AG09309 (cell line): ENCODE measurements at regions not wholly inside any gene's neighbourhood (a gene's known extent, or its start where the extent isn't known, plus 50 kb on each side); places are given as distances from the start of the nearest gene placed in this dataset.

Source experiments
- DNase-seq: peaks from one replicate; pipeline ENCODE4 v3.0.0-alpha.2; 2010; ENCODE audit warnings: low read depth
- H3K4me3 ChIP-seq: 2 replicates; pipeline ENCODE4 v1.5.1; 2011; ENCODE audit warnings: mild to moderate bottlenecking, low read depth, low read length, moderate library complexity; ENCODE audit not compliant: control insufficient read depth
- TF ChIP-seq, protein P1 (sequence below): IDR thresholded peaks from 2 replicates; pipeline ENCODE4 v1.5.1; 2011; ENCODE audit warnings: mild to moderate bottlenecking, low read depth, low read length, inconsistent platforms; ENCODE audit not compliant: insufficient read depth, control insufficient read depth; ENCODE audit errors: missing control alignments

DNA sequence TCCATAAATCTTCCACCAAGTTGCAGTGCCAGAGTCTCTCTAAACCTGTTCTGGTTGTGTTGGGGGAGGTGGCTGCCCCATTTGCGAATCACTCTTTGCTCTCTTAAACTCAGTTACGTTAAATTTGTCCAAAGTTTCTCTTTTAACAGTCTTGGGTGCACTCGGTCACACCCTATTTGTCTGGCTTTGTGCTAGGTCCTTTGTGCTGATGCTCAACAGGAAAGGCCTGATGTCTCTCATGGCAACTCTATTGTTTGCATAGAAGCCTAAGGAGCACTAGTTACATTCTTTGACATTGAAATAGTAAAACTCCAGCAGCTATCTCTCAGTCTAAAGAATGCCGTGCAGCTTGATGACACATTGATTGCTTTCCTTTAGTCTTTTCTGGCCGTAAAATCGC lies 105.1 kb downstream of the TRMT11 start:
- no peak overlapping the region for H3K4me3 ChIP-seq
- DNase-seq = no peak
- TF ChIP-seq, protein P1, sequence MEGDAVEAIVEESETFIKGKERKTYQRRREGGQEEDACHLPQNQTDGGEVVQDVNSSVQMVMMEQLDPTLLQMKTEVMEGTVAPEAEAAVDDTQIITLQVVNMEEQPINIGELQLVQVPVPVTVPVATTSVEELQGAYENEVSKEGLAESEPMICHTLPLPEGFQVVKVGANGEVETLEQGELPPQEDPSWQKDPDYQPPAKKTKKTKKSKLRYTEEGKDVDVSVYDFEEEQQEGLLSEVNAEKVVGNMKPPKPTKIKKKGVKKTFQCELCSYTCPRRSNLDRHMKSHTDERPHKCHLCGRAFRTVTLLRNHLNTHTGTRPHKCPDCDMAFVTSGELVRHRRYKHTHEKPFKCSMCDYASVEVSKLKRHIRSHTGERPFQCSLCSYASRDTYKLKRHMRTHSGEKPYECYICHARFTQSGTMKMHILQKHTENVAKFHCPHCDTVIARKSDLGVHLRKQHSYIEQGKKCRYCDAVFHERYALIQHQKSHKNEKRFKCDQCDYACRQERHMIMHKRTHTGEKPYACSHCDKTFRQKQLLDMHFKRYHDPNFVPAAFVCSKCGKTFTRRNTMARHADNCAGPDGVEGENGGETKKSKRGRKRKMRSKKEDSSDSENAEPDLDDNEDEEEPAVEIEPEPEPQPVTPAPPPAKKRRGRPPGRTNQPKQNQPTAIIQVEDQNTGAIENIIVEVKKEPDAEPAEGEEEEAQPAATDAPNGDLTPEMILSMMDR = no peak

DNA sequence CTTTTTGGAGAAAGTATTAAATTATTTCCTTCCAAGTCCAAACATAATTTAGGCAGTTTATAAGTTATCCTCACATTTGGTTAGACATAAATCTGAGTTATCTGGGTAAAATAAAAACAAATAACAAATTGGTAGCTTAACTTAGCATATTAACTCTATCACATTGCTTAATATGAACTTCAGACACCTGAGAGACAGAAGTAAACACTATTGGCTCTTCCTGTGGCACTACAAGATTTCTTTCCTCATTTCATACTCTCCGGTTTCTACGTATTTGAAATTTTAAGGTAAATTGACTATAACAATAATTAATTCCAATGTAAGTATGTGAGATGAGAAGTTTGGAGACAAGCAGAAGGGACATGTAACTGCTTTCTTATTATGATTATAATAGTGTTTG lies 106.8 kb downstream of the TRMT11 start:
- no peak for DNase-seq
- H3K4me3 ChIP-seq = no peak overlapping the region
- TF ChIP-seq, protein P1 = no peak

DNA sequence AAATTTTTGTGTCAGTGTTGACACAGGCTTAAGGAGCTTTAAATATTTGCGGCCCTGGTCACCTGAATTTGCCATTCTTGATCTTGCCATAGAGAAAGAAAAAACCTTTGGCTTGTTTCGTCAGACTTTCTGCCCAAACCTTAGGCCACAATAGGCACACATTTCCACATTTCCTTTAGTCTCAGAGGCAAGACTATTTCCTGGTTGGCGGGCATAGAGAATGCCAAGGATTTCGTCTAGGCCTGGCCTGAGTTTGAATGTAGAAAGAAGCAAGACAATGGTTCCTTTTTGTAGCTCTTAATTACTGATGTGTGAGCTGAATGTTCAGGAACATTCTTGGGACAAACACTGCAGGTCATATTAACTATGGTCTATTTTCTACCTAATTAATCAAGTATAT lies 108.1 kb downstream of the TRMT11 start:
- no peak overlapping the region for H3K4me3 ChIP-seq
- TF ChIP-seq, protein P1 = no peak
- no peak for DNase-seq

DNA sequence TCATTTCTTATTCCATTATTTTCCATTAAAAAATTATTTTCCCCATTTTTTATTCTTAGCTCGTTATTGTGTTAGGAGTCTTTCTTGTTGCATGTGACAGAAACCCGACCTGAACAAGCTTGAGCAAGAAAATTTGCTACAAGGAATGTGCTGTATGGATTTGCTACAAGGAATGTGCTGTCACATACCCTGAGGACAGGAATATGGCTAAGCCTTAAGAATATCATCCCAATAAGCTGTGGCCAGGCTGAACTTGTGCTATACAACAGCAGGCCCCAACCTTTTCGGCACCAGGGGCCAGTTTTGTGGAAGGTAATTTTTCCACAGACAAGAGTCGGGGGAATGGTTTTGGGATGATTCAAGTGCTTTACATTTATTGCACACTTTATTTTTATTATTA lies 114.0 kb downstream of the TRMT11 start:
- no peak for DNase-seq
- TF ChIP-seq, protein P1 = no peak
- H3K4me3 ChIP-seq = no peak overlapping the region

DNA sequence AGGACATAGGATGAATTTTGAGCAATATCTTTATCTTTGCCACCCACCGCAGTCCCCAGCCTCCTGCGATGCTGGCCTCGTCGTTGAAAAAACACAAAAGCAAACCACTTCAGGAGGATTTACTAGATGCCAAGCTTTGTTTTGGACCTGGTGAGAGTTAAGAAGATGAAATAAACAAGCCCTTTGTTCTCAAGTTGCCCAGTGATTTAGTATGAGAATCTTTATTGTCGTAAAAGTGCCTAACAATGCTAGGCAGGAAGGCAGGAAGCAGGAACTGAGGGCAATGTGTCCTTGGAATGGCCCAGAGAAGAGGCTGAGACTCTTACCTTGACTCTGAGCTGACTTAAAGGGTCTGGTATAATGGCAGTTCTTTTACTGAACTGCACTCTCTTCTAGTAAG lies 116.0 kb downstream of the TRMT11 start:
- DNase-seq = no peak
- TF ChIP-seq, protein P1 = no peak
- no peak overlapping the region for H3K4me3 ChIP-seq

DNA sequence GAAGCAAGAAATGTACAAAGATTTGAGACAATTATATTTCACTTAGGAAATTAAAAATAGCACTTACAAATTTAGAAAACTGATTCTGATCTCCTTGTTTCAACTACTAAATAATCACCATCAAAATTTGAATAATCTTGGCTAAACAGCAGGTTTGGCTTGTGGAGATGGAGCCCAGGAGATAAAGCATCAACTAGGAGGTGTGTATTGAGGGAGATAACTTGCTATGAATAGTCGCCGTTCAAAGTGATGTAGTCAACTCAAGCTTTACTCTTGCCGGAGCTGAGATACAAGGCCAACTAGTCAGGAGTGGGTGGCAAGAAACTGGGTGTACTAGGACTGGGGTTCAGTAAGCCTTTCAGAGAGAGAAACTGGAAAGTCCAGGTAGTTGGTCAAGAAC lies 117.7 kb downstream of the TRMT11 start:
- TF ChIP-seq, protein P1 = no peak
- DNase-seq = no peak

DNA sequence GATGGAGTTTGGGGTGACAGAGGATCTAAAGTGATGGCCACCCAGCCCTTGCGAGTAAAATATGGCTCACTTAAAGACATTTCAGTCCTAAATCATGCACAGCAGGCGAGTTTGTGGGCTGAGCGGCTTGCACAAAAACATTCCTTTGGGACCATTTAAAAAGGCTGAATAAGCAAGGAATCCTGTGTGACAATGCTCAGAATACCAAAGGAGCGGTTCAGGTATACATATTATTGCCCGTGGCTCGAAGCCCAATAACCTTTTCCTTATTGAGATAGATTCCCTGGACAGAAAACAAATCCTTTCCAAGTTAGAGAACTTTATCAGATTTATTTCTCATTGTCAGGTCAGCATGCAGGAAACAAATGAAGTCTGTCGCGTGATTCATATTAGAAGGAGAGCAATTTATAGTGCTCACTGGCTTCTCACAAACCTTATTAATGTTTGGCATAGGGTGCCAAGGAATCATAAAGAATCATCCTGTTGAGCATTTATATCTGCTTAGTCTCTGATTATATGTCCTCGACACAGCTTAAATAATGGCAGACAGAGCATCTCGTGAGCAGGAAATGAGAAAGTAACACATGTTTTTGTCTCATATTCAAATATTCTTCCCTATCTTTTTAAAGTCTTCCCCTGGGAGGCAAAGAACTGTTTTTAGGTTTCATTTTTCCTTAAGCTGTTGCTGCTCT lies 121.3 kb downstream of the TRMT11 start:
- TF ChIP-seq, protein P1 = no peak
- no peak for DNase-seq
- no peak overlapping the region for H3K4me3 ChIP-seq

More for the DNA sequence above, 117.7 kb downstream of the TRMT11 start:
- no peak overlapping the region for H3K4me3 ChIP-seq
